IPS DF 19.7 (cell line): ENCODE measurements at regions not wholly inside any gene's neighbourhood (a gene's known extent, or its start where the extent isn't known, plus 50 kb on each side); places are given as distances from the start of the nearest gene placed in this dataset.
A peak's percentile ranks its signal among the peaks of the same experiment; 100 is the strongest.
"Not testable (repeated sequence)": the region's sequence is repeated elsewhere in the genome, so short reads cannot be mapped to it uniquely, and the experiment has no call there.

Experiments
- DNase-seq: peaks from one replicate; pipeline ENCODE4 v3.0.0-alpha.2; 2013; ENCODE audit warnings: low read depth, low spot score

GRCh38 chr6:21914121-21914973 is 320.8 kb downstream of the SOX4 start:
- DNase-seq: no peak

DNA sequence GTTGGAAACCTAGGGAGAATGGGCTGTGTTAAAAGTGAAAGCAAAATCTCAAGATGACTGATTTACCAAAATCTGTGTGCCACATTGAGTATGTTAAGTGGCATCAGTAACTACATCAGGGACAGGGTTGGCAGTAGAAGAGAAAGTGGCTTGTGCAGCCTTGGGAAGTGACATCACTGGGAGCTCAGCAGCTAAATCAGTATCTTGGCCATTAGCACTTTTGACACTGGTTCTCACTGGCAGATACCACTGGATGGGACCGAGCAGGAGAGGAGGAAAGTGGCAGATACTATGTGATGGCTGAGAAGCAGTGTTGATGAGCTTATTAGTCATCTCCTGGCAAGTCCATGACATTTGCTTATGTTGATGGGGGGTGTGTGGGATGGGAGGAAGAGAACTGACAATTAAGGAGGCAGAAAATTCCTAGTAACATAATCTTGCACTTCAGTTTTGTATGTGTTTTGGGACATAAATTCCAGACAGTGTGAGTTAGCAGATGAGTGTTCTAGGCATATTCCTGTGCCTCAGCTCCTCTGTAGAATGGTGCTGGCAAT is 322.2 kb downstream of the SOX4 start:
- DNase-seq: no peak

GRCh38 chr6:21918041-21918440 is 324.5 kb downstream of the SOX4 start:
- no peak for DNase-seq

GRCh38 chr6:21918666-21919065 is 325.1 kb downstream of the SOX4 start:
- no peak for DNase-seq

GRCh38 chr6:21922086-21922485 is 328.5 kb downstream of the SOX4 start:
- no peak for DNase-seq

GRCh38 chr6:21924002-21924401 is 330.5 kb downstream of the SOX4 start:
- DNase-seq: no peak

DNA sequence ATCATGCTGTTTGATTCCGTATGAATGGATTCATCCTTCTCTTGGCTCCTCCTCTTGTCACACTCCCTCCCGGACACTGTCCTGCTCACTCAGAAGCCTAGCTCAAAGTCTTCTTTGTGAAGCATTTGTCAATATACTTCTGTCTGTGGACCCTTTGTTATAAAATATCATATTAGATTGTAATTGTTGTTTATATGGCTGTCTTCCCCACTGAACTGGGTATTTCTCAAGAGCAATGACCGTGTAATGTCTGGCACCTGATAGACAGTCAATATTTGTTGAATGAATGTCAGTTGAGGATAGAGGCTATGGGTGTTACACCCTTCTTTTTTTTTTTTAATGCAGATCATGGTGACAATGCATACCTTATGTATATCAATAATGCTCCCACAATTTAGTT is 335.3 kb downstream of the SOX4 start:
- no peak for DNase-seq

DNA sequence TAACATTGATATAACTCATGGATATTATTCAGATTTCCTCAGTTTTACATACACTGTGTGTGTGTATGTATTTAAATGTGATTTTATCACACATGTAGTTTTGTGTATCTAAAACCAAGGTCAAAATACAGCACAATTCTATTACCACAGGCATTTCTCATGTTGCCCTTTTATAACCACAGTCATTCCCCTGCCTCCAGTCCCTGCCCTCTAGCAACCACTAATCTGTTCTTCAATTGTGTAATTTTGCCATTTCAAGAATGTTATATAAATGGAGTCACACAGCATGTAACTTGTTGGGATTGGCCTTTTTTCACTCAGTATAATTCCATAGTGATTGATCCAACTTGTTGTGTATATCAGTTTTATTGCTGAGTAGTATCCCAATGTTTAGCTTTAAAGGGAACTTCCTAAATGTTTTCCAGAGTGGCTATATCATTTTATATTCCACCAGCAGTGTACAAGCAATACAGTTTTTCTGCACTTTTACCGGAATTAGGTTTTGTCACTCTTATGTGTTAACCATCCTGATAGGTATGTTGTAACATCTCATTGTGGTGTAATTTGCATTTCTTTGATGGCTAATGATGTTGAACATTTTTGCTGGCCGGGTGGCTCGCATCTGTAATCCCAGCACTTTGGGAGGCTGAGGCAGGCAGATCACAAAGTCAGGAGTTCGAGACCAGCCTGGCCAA is 338.2 kb downstream of the SOX4 start:
- DNase-seq: no peak

DNA sequence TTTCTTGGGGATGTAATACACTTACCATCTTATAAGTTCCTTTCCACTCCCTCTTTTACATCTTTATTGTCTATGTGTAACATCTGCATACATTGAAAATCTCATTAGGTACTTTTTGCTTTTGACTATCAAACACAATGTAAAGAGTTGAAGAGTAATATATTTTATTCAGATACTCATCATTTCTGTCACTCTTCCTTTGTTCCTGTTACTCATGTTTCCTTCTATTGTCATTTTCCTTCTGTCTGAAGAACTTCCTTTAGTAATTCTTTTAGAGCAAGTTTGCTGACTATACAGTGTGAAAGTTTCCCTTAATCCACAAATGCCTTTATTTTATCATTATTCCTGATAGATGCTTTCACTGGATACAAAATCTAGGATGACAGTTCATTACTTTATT is 339.8 kb downstream of the SOX4 start:
- no peak for DNase-seq

DNA sequence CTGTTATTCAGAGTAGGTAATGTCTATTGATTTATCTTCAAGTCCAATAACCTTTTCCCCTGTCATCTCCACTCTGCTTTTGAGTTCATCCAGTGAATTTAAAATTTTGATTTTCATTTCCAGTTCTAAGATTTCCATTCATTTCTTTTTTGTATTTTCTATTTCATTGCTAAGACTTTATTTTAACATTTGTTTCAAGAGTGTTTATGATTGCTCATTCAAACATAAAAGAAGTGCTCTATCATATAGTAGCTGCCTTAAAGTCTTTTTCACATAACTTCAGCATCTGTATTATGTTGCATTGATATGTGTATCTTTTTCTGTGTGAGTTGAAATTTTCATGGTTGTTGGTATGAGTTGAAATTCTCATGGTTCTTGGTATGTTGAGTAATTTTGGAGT is 341.6 kb downstream of the SOX4 start:
- DNase-seq: no peak

- DNase-seq: peak; percentile 75
These were observed 342.0 kb downstream of the SOX4 start for GRCh38 chr6:21935561-21936028.

GRCh38 chr6:21937466-21937865 is 343.9 kb downstream of the SOX4 start:
- no peak for DNase-seq

- not testable (repeated sequence) for DNase-seq
These were observed 345.5 kb downstream of the SOX4 start for GRCh38 chr6:21939066-21939465.

DNA sequence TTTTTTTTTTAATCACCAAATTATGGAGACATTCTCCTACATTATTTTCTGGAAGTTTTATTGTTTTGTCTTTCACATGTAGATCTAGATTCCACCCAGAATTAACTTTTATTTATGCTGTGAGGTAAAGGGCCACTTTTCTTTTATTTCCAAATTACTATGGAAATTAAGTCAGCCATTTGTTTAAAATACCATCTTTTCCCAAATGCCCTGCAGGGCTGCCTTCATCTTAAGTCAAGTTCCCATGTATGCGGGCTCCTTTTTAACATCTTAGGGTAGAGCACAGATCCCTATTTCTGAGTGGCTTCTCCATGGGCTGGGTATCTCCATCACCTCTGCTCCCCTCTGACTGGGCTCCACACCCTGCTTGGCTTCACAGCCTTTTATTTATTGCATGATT is 348.4 kb downstream of the SOX4 start:
- no peak for DNase-seq

DNA sequence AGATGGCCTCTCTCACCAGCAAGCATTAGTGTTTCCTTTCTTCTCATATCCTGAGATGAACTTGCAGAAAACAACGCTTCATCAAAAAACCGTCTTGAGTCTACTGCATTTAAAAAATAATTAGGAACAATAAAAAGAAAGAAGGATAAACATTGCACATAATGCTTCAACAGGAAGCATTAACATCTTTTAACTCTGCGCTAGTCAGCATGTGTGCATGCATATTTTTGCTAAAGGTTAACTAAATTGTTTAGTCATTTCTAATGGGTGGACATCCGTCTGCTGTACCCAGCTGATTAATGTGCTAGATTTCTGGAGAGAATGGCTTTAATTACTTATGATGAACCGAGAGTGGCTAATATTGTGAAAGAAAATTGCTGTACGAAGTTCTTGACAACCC is 349.3 kb downstream of the SOX4 start:
- no peak for DNase-seq

GRCh38 chr6:21946298-21946783 is 350.5 kb downstream of the PRL start:
- DNase-seq: no peak

- not testable (repeated sequence) for DNase-seq
These were observed 349.6 kb downstream of the PRL start for GRCh38 chr6:21947227-21947626.

DNA sequence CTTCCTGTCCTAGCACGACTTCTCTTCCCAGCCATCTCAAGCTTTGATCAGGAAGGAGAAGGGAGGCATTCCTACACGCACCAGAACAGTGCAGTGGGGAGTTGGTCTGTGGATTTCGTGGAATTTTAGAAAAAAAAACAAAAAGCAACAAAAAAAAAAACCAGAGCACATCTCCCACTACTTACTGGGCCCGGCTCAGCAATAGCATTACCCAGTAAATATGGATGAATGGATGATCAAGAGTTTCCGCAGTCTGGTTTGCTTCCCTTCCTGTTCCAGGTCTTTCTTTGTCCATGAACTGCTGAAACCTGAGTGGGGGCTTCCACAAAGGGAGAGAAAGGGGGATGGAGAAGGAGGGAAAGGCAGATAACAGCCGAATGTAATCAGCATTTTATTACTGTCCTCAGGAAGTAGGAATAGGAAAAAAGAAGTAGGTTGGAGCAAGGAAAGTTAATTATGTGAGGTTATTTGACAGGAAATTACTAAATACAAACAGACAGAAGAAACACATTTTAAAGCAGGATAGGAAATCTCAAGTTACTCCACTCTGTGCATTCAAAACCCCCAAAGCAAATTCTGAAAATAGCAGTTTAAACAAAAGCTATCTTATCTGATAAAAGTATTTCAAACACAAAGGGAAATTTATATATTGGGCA is 349.0 kb downstream of the PRL start:
- no peak for DNase-seq

DNA sequence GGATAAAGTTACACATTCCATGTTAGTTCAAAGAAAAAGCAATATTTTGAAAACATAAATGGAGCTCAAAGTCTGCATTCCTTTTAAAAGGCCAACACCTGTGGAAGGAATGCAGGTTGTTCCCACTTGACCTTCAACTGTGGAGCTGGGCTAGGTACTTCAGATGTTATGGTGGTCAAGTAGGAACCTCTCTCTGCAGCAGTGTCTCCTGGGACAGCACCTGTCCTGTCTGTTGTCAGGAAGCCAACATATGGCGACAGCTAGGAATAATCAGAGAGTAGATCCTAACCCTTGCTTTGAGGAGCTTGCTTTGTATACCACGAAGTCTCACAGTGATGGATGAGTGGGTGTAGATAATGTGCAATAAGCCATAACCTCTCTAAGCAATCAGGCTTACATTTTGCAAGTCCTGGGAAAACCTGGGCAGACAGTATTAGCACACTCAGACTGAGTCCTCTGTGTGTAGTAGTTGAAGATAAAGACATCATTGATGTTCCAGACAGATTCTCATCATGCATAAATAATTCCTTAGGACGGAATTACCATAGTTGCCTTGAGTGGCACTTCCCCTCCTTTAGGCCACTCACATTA is 347.5 kb downstream of the PRL start:
- no peak for DNase-seq

- DNase-seq: no peak
These were observed 344.5 kb downstream of the PRL start for GRCh38 chr6:21952367-21952766.
